Parathyroid adenoma (tissue), 2 donors: ENCODE measurements at regions not wholly inside any gene's neighbourhood (a gene's known extent, or its start where the extent isn't known, plus 50 kb on each side); places are given as distances from the start of the nearest gene placed in this dataset.

ENCODE experiments used
- H2AFZ ChIP-seq: fragments of 300-600 bp; sonication (generic); one replicate; pipeline ENCODE4 v1.7.0; 2017; ENCODE audit warnings: antibody characterized with exemption, mild to moderate bottlenecking
- H3K27ac ChIP-seq: fragments of 300-600 bp; sonication (generic); one replicate; pipeline ENCODE4 v1.7.0; 2017
- H3K27me3 ChIP-seq: fragments of 300-600 bp; sonication (generic); one replicate; pipeline ENCODE4 v1.7.0; 2017; ENCODE audit warnings: low read length; ENCODE audit not compliant: control insufficient read depth, insufficient read depth
- H3K36me3 ChIP-seq: fragments of 300-600 bp; sonication (generic); one replicate; pipeline ENCODE4 v1.7.0; 2017; ENCODE audit warnings: low read length; ENCODE audit not compliant: control insufficient read depth, insufficient read depth
- H3K4me1 ChIP-seq: fragments of 300-600 bp; sonication (generic); one replicate; pipeline ENCODE4 v1.7.0; 2017; ENCODE audit warnings: control low read depth
- H3K4me2 ChIP-seq: fragments of 300-600 bp; sonication (generic); one replicate; pipeline ENCODE4 v1.7.0; 2017; ENCODE audit warnings: low read length
- H3K4me3 ChIP-seq: fragments of 300-600 bp; sonication (generic); one replicate; pipeline ENCODE4 v1.7.0; 2017; ENCODE audit warnings: low read depth, low read length
- H3K79me2 ChIP-seq: fragments of 300-600 bp; sonication (generic); one replicate; pipeline ENCODE4 v1.7.0; 2017; ENCODE audit warnings: control low read depth
- H3K9ac ChIP-seq: fragments of 300-600 bp; sonication (generic); one replicate; pipeline ENCODE4 v1.7.0; 2017; ENCODE audit warnings: mild to moderate bottlenecking
- H3K9me3 ChIP-seq: fragments of 300-600 bp; sonication (generic); one replicate; pipeline ENCODE4 v1.7.0; 2017; ENCODE audit warnings: low read length; ENCODE audit not compliant: control insufficient read depth
- TF ChIP-seq, protein P1 (sequence below): fragments of 300-600 bp; sonication (generic); IDR thresholded peaks from one replicate; pipeline ENCODE4 v1.7.0; 2017; ENCODE audit warnings: antibody characterized with exemption, mild to moderate bottlenecking
- donor health status: primary hyperparathyroidism.

- Histone ChIP-seq H3K4me3 (peak overlapping the region; percentile 19), H3K79me2 (peaks cover 19% of the 10 kb centered on the region), H3K27ac (peak overlapping the region; percentile 95), H3K36me3 (no peaks in the 10 kb centered on the region), H3K9me3 (no peaks in the 10 kb centered on the region), H3K27me3 (no peaks in the 10 kb centered on the region), H3K9ac (peak overlapping the region; percentile 39), H3K4me2 (peak overlapping the region; percentile 70), H2AFZ (peak overlapping the region; percentile 100), H3K4me1 (peaks cover 23% of the 10 kb centered on the region)
- TF ChIP-seq, protein P1, sequence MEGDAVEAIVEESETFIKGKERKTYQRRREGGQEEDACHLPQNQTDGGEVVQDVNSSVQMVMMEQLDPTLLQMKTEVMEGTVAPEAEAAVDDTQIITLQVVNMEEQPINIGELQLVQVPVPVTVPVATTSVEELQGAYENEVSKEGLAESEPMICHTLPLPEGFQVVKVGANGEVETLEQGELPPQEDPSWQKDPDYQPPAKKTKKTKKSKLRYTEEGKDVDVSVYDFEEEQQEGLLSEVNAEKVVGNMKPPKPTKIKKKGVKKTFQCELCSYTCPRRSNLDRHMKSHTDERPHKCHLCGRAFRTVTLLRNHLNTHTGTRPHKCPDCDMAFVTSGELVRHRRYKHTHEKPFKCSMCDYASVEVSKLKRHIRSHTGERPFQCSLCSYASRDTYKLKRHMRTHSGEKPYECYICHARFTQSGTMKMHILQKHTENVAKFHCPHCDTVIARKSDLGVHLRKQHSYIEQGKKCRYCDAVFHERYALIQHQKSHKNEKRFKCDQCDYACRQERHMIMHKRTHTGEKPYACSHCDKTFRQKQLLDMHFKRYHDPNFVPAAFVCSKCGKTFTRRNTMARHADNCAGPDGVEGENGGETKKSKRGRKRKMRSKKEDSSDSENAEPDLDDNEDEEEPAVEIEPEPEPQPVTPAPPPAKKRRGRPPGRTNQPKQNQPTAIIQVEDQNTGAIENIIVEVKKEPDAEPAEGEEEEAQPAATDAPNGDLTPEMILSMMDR, result peak; percentile 20
Observed at GRCh38 chr5:175797521-175798038, 73.8 kb upstream of the CPLX2 start.

- peaks cover 23% of the 10 kb centered on the region for H3K4me1 ChIP-seq
- H2AFZ ChIP-seq, result peak overlapping the region; percentile 100
- H3K9me3 ChIP-seq, result no peaks in the 10 kb centered on the region
- H3K4me2 ChIP-seq, result no peak overlapping the region
- peak overlapping the region; percentile 95 for H3K27ac ChIP-seq
- H3K9ac ChIP-seq, result no peak overlapping the region
- H3K4me3 ChIP-seq, result no peak overlapping the region
- TF ChIP-seq, protein P1, result no peak
- peaks cover 28% of the 10 kb centered on the region for H3K79me2 ChIP-seq
- no peaks in the 10 kb centered on the region for H3K27me3 ChIP-seq
- no peaks in the 10 kb centered on the region for H3K36me3 ChIP-seq
Observed at GRCh38 chr5:175798626-175799025, 72.8 kb upstream of the CPLX2 start.

DNA sequence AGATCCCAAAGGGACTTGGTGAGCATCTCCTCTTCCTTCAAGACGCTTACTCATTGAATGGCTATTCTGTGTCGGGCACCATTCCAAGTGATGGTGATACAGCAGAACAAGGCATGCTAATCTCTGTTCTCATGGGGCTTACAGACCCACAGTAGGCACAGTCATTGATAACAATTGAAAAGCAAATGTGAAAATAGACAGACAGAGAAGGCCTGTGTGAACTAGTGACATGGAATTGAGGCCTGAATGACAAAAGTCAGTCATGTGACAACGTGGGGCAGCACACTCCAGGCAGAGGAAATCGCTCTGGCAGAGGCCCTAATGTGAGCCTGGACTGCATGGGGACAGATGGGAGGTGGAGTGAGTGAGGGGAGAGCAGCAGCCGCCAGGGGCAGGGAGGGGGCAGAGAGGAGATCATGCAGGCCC lies 70.7 kb upstream of the CPLX2 start:
- Histone ChIP-seq H3K4me2 (no peak overlapping the region), H3K27me3 (no peaks in the 10 kb centered on the region), H3K36me3 (no peaks in the 10 kb centered on the region), H2AFZ (no peak overlapping the region), H3K79me2 (peaks cover 40% of the 10 kb centered on the region), H3K4me1 (peaks cover 22% of the 10 kb centered on the region), H3K27ac (no peak overlapping the region), H3K9ac (no peak overlapping the region), H3K4me3 (no peak overlapping the region), H3K9me3 (no peaks in the 10 kb centered on the region)
- TF ChIP-seq, protein P1, result no peak

- no peaks in the 10 kb centered on the region for H3K9me3 ChIP-seq
- no peak overlapping the region for H2AFZ ChIP-seq
- peaks cover 17% of the 10 kb centered on the region for H3K4me1 ChIP-seq
- H3K4me2 ChIP-seq, result no peak overlapping the region
- no peaks in the 10 kb centered on the region for H3K27me3 ChIP-seq
- no peak overlapping the region for H3K4me3 ChIP-seq
- TF ChIP-seq, protein P1, result no peak
- no peaks in the 10 kb centered on the region for H3K36me3 ChIP-seq
- H3K27ac ChIP-seq, result no peak overlapping the region
- H3K9ac ChIP-seq, result no peak overlapping the region
- peaks cover 42% of the 10 kb centered on the region for H3K79me2 ChIP-seq
Observed at GRCh38 chr5:175802361-175802760, 69.0 kb upstream of the CPLX2 start.

DNA sequence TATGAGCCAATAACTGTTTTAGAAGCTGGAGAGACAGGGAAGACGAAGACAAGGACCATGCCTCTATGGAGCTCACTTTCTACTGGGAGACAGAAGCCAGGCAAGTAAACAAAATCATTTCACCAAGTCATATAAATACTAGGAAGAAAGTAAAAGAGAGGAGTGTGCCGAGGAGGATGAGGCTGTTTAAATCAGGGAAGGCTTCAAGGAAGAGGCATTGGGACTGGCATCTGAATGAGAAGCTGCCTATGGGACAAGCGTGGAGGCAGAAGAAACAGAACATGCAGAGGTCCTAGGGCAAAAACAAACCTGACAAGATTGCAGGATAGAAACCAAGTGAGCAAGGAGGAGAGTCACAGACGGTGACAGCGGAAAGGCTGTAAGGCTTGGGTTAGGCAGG lies 68.1 kb upstream of the CPLX2 start:
- Histone ChIP-seq H3K9ac (no peak overlapping the region), H3K4me3 (no peak overlapping the region), H3K27ac (no peak overlapping the region), H3K9me3 (no peaks in the 10 kb centered on the region), H3K4me2 (no peak overlapping the region), H3K27me3 (no peaks in the 10 kb centered on the region), H3K79me2 (peaks cover 42% of the 10 kb centered on the region), H3K4me1 (peaks cover 12% of the 10 kb centered on the region), H3K36me3 (no peaks in the 10 kb centered on the region), H2AFZ (no peak overlapping the region)
- TF ChIP-seq, protein P1, result no peak
